AG04449 (cell line): ENCODE measurements at regions not wholly inside any gene's neighbourhood (a gene's known extent, or its start where the extent isn't known, plus 50 kb on each side); places are given as distances from the start of the nearest gene placed in this dataset.

Source experiments
- CTCF ChIA-PET: fragments of 350-600 bp; formaldehyde crosslinking; extraction: SDS; loops from one replicate; lab custom pipeline; 2021; ENCODE audit warnings: antibody characterized with exemption; lab: Yijun Ruan, JAX
- POLR2A ChIA-PET: fragments of 400-600, 350-600 bp; formaldehyde crosslinking; extraction: SDS; loops from one replicate; lab custom pipeline; 2020; ENCODE audit warnings: antibody characterized with exemption, inconsistent platforms; lab: Yijun Ruan, JAX
- DNase-seq: peaks from one replicate; pipeline ENCODE4 v3.0.0-alpha.2; 2010; ENCODE audit warnings: low read depth, low spot score
- H3K4me3 ChIP-seq: 2 replicates; pipeline ENCODE4 v1.5.1; 2011; ENCODE audit warnings: low read depth, mild to moderate bottlenecking, control low read depth, low read length
- CTCF ChIP-seq: IDR thresholded peaks from one replicate; pipeline ENCODE4 v1.5.1; 2011; ENCODE audit warnings: mild to moderate bottlenecking, moderate library complexity, low read length, control low read depth, inconsistent platforms; ENCODE audit not compliant: insufficient read depth; ENCODE audit errors: missing control alignments

- no peak for TF ChIP-seq CTCF
- no peak overlapping the region for H3K4me3 ChIP-seq
- ChIA-PET CTCF (no interaction called here), POLR2A (no interaction called here)
- no peak for DNase-seq
These were observed 219.5 kb upstream of the NRP1 start for GRCh38 chr10:33553748-33554571.

GRCh38 chr10:33552290-33552689 is 217.8 kb upstream of the NRP1 start:
- no peak for DNase-seq
- POLR2A ChIA-PET: no interaction called here
- no peak for TF ChIP-seq CTCF
- CTCF ChIA-PET: interaction anchor here (0.6 kb wide), 1 partner anchor 15 kb away, joined by 3 read pairs; no protein-coding TSS in a partner anchor
- no peak overlapping the region for H3K4me3 ChIP-seq

GRCh38 chr10:33550811-33551210 is 216.3 kb upstream of the NRP1 start:
- CTCF ChIA-PET: no interaction called here
- DNase-seq: no peak

GRCh38 chr10:33547976-33548375 is 213.5 kb upstream of the NRP1 start:
- DNase-seq: no peak
- no peak overlapping the region for H3K4me3 ChIP-seq
- TF ChIP-seq CTCF: no peak
- POLR2A ChIA-PET: no interaction called here
- CTCF ChIA-PET: interaction anchor here (1.8 kb wide), 1 partner anchor 13 kb away, joined by 6 read pairs; no protein-coding TSS in a partner anchor

More at GRCh38 chr10:33550811-33551210, 216.3 kb upstream of the NRP1 start:
- no peak for TF ChIP-seq CTCF
- H3K4me3 ChIP-seq: no peak overlapping the region
- POLR2A ChIA-PET: no interaction called here

- ChIA-PET CTCF (no interaction called here), POLR2A (no interaction called here)
- TF ChIP-seq CTCF: no peak
- DNase-seq: no peak
- H3K4me3 ChIP-seq: no peak overlapping the region
These were observed 211.6 kb upstream of the NRP1 start for GRCh38 chr10:33546031-33546430.

GRCh38 chr10:33542752-33543505 is 208.5 kb upstream of the NRP1 start:
- ChIA-PET POLR2A (no interaction called here), CTCF (interaction anchor here (1.0 kb wide), 1 partner anchor 12 kb away, joined by 4 read pairs; no protein-coding TSS in a partner anchor)
- TF ChIP-seq CTCF: no peak
- no peak for DNase-seq
- no peak overlapping the region for H3K4me3 ChIP-seq
